Upper lobe of left lung (tissue), 6 donors: ENCODE measurements at regions not wholly inside any gene's neighbourhood (a gene's known extent, or its start where the extent isn't known, plus 50 kb on each side); places are given as distances from the start of the nearest gene placed in this dataset.

Source experiments
- ATAC-seq, 2 donors: fragments of 200-7000 bp; cut with Tn5 transposase; one replicate each; pipeline ENCODE4 v1.9.1; 2022; ENCODE audit warnings: mild to moderate bottlenecking in 2 of 2, moderate library complexity in 2 of 2; ENCODE audit not compliant: low FRiP score in 2 of 2
- DNase-seq, 2 donors: peaks; one replicate each; pipeline ENCODE4 v3.0.0-alpha.2; 2019 to 2020
- H3K27ac ChIP-seq, 4 donors: fragments of 200-600 bp; sonication (generic); one replicate each; pipeline ENCODE4 v1.5.1; 2016 to 2019
- H3K27me3 ChIP-seq, 4 donors: fragments of 200-600 bp; sonication (generic); one replicate each; pipeline ENCODE4 v1.5.1; 2017 to 2019
- H3K36me3 ChIP-seq, 4 donors: fragments of 200-600 bp; sonication (generic); one replicate each; pipeline ENCODE4 v1.5.1; 2016 to 2019
- H3K4me1 ChIP-seq, 4 donors: fragments of 200-600 bp; sonication (generic); one replicate each; pipeline ENCODE4 v1.5.1; 2018 to 2019
- H3K4me3 ChIP-seq, 4 donors: fragments of 200-600 bp; sonication (generic); one replicate each; pipeline ENCODE4 v1.5.1; 2017 to 2019; ENCODE audit warnings: mild to moderate bottlenecking in 2 of 4, moderate library complexity in 1 of 4
- H3K9me3 ChIP-seq, 4 donors: fragments of 200-600 bp; sonication (generic); one replicate each; pipeline ENCODE4 v1.5.1; 2018 to 2019
- CTCF ChIP-seq, 6 experiments: fragments of 450-650 bp in 4 of 6; fragments of 200-600 bp in 2 of 6; sonication (generic) in 2 of 6; IDR thresholded peaks; one replicate each; pipeline ENCODE4 v1.5.1; 2016 to 2019; ENCODE audit warnings: antibody characterized with exemption in 6 of 6
- EP300 ChIP-seq, 4 donors: sonication (generic); formaldehyde crosslinking; IDR thresholded peaks; one replicate each; pipeline ENCODE4 v1.5.1; 2017; ENCODE audit warnings: antibody characterized with exemption in 4 of 4, control low read depth in 2 of 4
- POLR2A ChIP-seq, 4 donors: fragments of 450-650 bp; IDR thresholded peaks; one replicate each; pipeline ENCODE4 v1.5.1; 2016 to 2017; ENCODE audit warnings: antibody characterized with exemption in 4 of 4, mild to moderate bottlenecking in 2 of 4
- POLR2AphosphoS5 ChIP-seq, 2 donors: sonication (generic); formaldehyde crosslinking; IDR thresholded peaks; one replicate each; pipeline ENCODE4 v1.5.1; 2017; ENCODE audit warnings: antibody characterized with exemption in 2 of 2
- WGBS, 2 donors: methylation state at CpG; one replicate each; pipeline ENCODE4 v1.1.5; 2017 to 2018; 5-methylcytosine and 5-hydroxymethylcytosine counted together
- donor health status: DM: no; HTN: no; CAD: no; lungs with moderate emphysema.
- donor health status: DM: no; HTN: yes; CAD: no; lungs with severe emphysema.

GRCh38 chr10:31659665-31660064, 269.0 kb downstream of the ARHGAP12 start:
- 66 to 71% methylated on average over 3 to 4 of the region's 4 CpGs for WGBS, 2 donors
- no peak for ATAC-seq

GRCh38 chr10:31657434-31657872, 271.2 kb downstream of the ARHGAP12 start:
- Histone ChIP-seq H3K36me3 (no peaks in the 10 kb centered on the region), H3K4me1 (no peaks in the 10 kb centered on the region), H3K9me3 (no peaks in the 10 kb centered on the region), H3K4me3 (no peak overlapping the region), H3K27ac (no peak overlapping the region), H3K27me3 (no peaks in the 10 kb centered on the region)
- ATAC-seq (peak in 1 of 2 donors; percentile 83), DNase-seq (no peak)
- no peak for TF ChIP-seq EP300 (IDR thresholded peaks at IDR 0.05)
- TF ChIP-seq POLR2A (IDR thresholded peaks at IDR 0.05) = no peak
- TF ChIP-seq POLR2AphosphoS5 (IDR thresholded peaks at IDR 0.05) = no peak
- TF ChIP-seq CTCF (IDR thresholded peaks at IDR 0.05) = no peak
- 61 to 79% methylated on average over 2 of the region's 2 CpGs for WGBS, 2 donors

More at GRCh38 chr10:31659665-31660064, 269.0 kb downstream of the ARHGAP12 start:
- Histone ChIP-seq H3K27me3 (no peaks in the 10 kb centered on the region), H3K4me1 (no peaks in the 10 kb centered on the region), H3K27ac (no peak overlapping the region), H3K4me3 (no peak overlapping the region), H3K36me3 (no peaks in the 10 kb centered on the region), H3K9me3 (no peaks in the 10 kb centered on the region)
- no peak for DNase-seq
- no peak for TF ChIP-seq EP300 (IDR thresholded peaks at IDR 0.05)

- ATAC-seq = peak in 1 of 2 donors; percentile 65
- H3K27ac ChIP-seq = no peak overlapping the region
- no peak for TF ChIP-seq EP300 (IDR thresholded peaks at IDR 0.05)
- TF ChIP-seq POLR2A (IDR thresholded peaks at IDR 0.05) = no peak
- TF ChIP-seq POLR2AphosphoS5 (IDR thresholded peaks at IDR 0.05) = no peak
- TF ChIP-seq CTCF (IDR thresholded peaks at IDR 0.05) = no peak
- H3K27me3 ChIP-seq = no peaks in the 10 kb centered on the region
- H3K4me3 ChIP-seq = no peak overlapping the region
- DNase-seq = no peak
- WGBS, 2 donors = 37 to 50% methylated on average over 1 of the region's 1 CpG
- no peaks in the 10 kb centered on the region for H3K9me3 ChIP-seq
- H3K4me1 ChIP-seq = no peaks in the 10 kb centered on the region
- no peaks in the 10 kb centered on the region for H3K36me3 ChIP-seq
Observed at GRCh38 chr10:31656851-31657433, 271.7 kb downstream of the ARHGAP12 start.

- no peak for ATAC-seq
- Histone ChIP-seq H3K27me3 (no peaks in the 10 kb centered on the region), H3K4me1 (no peaks in the 10 kb centered on the region), H3K27ac (no peak overlapping the region), H3K4me3 (no peak overlapping the region), H3K36me3 (no peaks in the 10 kb centered on the region), H3K9me3 (no peaks in the 10 kb centered on the region)
- WGBS, 2 donors = 97 to 100% methylated on average over 1 of the region's 1 CpG
- TF ChIP-seq POLR2A (IDR thresholded peaks at IDR 0.05) (no peak), CTCF (IDR thresholded peaks at IDR 0.05) (no peak), EP300 (IDR thresholded peaks at IDR 0.05) (no peak), POLR2AphosphoS5 (IDR thresholded peaks at IDR 0.05) (no peak)
- no peak for DNase-seq
Observed at GRCh38 chr10:31652038-31652437, 276.6 kb downstream of the ARHGAP12 start.

GRCh38 chr10:31650010-31650409, 278.6 kb downstream of the ARHGAP12 start:
- H3K9me3 ChIP-seq = no peaks in the 10 kb centered on the region
- ATAC-seq (peak in 1 of 2 donors; percentile 88), DNase-seq (no peak)
- 75 to 76% methylated on average over 8 of the region's 8 CpGs for WGBS, 2 donors
- H3K27me3 ChIP-seq = no peaks in the 10 kb centered on the region
- H3K36me3 ChIP-seq = no peaks in the 10 kb centered on the region
- TF ChIP-seq POLR2A (IDR thresholded peaks at IDR 0.05) (no peak), POLR2AphosphoS5 (IDR thresholded peaks at IDR 0.05) (peak in 1 of 2 donors; percentile 22), EP300 (IDR thresholded peaks at IDR 0.05) (no peak), CTCF (IDR thresholded peaks at IDR 0.05) (no peak)
- H3K27ac ChIP-seq = peak overlapping the region in 2 of 4 donors; percentile 23 to 40
- H3K4me1 ChIP-seq = no peaks in the 10 kb centered on the region
- H3K4me3 ChIP-seq = no peak overlapping the region
